Activated CD8-positive, alpha-beta memory T cell treated with anti-CD3 and anti-CD28 coated beads, Interleukin-2, amount 50 U/mL, for 48 hours (primary cell): ENCODE measurements at regions not wholly inside any gene's neighbourhood (a gene's known extent, or its start where the extent isn't known, plus 50 kb on each side); places are given as distances from the start of the nearest gene placed in this dataset.

Experiments
- DNase-seq: peaks from one replicate; pipeline ENCODE4 v3.0.0-alpha.2; 2020

GRCh38 chr6:104411302-104411701 is 448.4 kb downstream of the HACE1 start:
- DNase-seq, result no peak

- no peak for DNase-seq
These were observed 449.8 kb downstream of the HACE1 start for GRCh38 chr6:104409913-104410312.

GRCh38 chr6:104407957-104408356 is 451.8 kb downstream of the HACE1 start:
- no peak for DNase-seq

- no peak for DNase-seq
These were observed 455.3 kb downstream of the HACE1 start for GRCh38 chr6:104404377-104404776.

GRCh38 chr6:104402572-104402971 is 457.1 kb downstream of the HACE1 start:
- DNase-seq, result no peak

GRCh38 chr6:104401926-104402325 is 457.8 kb downstream of the HACE1 start:
- no peak for DNase-seq

- no peak for DNase-seq
These were observed 458.9 kb downstream of the HACE1 start for GRCh38 chr6:104400844-104401243.

- no peak for DNase-seq
These were observed 463.6 kb downstream of the HACE1 start for GRCh38 chr6:104396077-104396476.

- DNase-seq, result no peak
These were observed 477.8 kb downstream of the HACE1 start for GRCh38 chr6:104381907-104382306.

GRCh38 chr6:104365451-104366234 is 494.1 kb downstream of the HACE1 start:
- DNase-seq, result no peak

GRCh38 chr6:104357928-104358327 is 501.8 kb downstream of the HACE1 start:
- DNase-seq, result no peak

- no peak for DNase-seq
These were observed 503.5 kb downstream of the HACE1 start for GRCh38 chr6:104356197-104356596.

- no peak for DNase-seq
These were observed 510.5 kb downstream of the HACE1 start for GRCh38 chr6:104349191-104349590.

- DNase-seq, result no peak
These were observed 515.5 kb downstream of the HACE1 start for GRCh38 chr6:104344223-104344622.

- DNase-seq, result no peak
These were observed 527.4 kb downstream of the HACE1 start for GRCh38 chr6:104332364-104332763.

- no peak for DNase-seq
These were observed 533.3 kb downstream of the HACE1 start for GRCh38 chr6:104326173-104327001.

- no peak for DNase-seq
These were observed 534.2 kb downstream of the HACE1 start for GRCh38 chr6:104325341-104326172.

- no peak for DNase-seq
These were observed 535.4 kb downstream of the HACE1 start for GRCh38 chr6:104324301-104324700.

- DNase-seq, result no peak
These were observed 536.9 kb downstream of the HACE1 start for GRCh38 chr6:104322841-104323240.

GRCh38 chr6:104321301-104321700 is 538.4 kb downstream of the HACE1 start:
- no peak for DNase-seq

GRCh38 chr6:104320896-104321295 is 538.8 kb downstream of the HACE1 start:
- no peak for DNase-seq

- no peak for DNase-seq
These were observed 546.9 kb downstream of the HACE1 start for GRCh38 chr6:104312851-104313250.

- no peak for DNase-seq
These were observed 553.5 kb downstream of the HACE1 start for GRCh38 chr6:104306211-104306610.
